Cardiac fibroblast (primary cell): ENCODE measurements at regions not wholly inside any gene's neighbourhood (a gene's known extent, or its start where the extent isn't known, plus 50 kb on each side); places are given as distances from the start of the nearest gene placed in this dataset.

Experiments
- DNase-seq, 2 donors: peaks; one replicate each; pipeline versions ENCODE4 v3.0.0 to v3.0.0-alpha.2; 2010; ENCODE audit warnings: low read depth in 2 of 2
- H3K4me3 ChIP-seq, 2 donors: replicated peaks in 1 of 2; 1 replicate in 1 of 2; 2 replicates in 1 of 2; pipeline ENCODE4 v1.5.1; 2011; ENCODE audit warnings: low read depth in 2 of 2, low read length in 2 of 2, mild to moderate bottlenecking in 2 of 2, moderate library complexity in 1 of 2
- CTCF ChIP-seq: IDR thresholded peaks from one replicate; pipeline ENCODE4 v1.5.1; 2011; ENCODE audit warnings: low read depth, mild to moderate bottlenecking, low read length, inconsistent platforms

GRCh38 chr6:93894521-93894920 lies 475.2 kb upstream of the EPHA7 start:
- DNase-seq, result peak in 1 of 2 donors; percentile 6
- TF ChIP-seq CTCF, result no peak
- no peak overlapping the region for H3K4me3 ChIP-seq

GRCh38 chr6:93889713-93890112 lies 470.4 kb upstream of the EPHA7 start:
- no peak overlapping the region for H3K4me3 ChIP-seq
- no peak for DNase-seq
- TF ChIP-seq CTCF, result no peak

GRCh38 chr6:93886416-93886815 lies 467.1 kb upstream of the EPHA7 start:
- H3K4me3 ChIP-seq, result no peak overlapping the region
- no peak for DNase-seq
- no peak for TF ChIP-seq CTCF

GRCh38 chr6:93859971-93860370 lies 440.6 kb upstream of the EPHA7 start:
- DNase-seq, result no peak
- no peak overlapping the region for H3K4me3 ChIP-seq
- no peak for TF ChIP-seq CTCF

GRCh38 chr6:93858213-93858612 lies 438.9 kb upstream of the EPHA7 start:
- DNase-seq, result no peak
- no peak for TF ChIP-seq CTCF
- H3K4me3 ChIP-seq, result no peak overlapping the region

- H3K4me3 ChIP-seq, result no peak overlapping the region
- DNase-seq, result no peak
- TF ChIP-seq CTCF, result no peak
Measured at GRCh38 chr6:93849857-93850256, 430.5 kb upstream of the EPHA7 start.

- no peak for TF ChIP-seq CTCF
- H3K4me3 ChIP-seq, result no peak overlapping the region
- no peak for DNase-seq
Measured at GRCh38 chr6:93848031-93848742, 428.8 kb upstream of the EPHA7 start.
